Activated CD4-positive, alpha-beta T cell treated with anti-CD3 and anti-CD28 coated beads, Interleukin-2, amount 50 U/mL, for 4 hours (primary cell): ENCODE measurements at regions not wholly inside any gene's neighbourhood (a gene's known extent, or its start where the extent isn't known, plus 50 kb on each side); places are given as distances from the start of the nearest gene placed in this dataset.

Experiments
- DNase-seq, 2 experiments: peaks; one replicate each; pipeline ENCODE4 v3.0.0-alpha.2; 2020

DNA sequence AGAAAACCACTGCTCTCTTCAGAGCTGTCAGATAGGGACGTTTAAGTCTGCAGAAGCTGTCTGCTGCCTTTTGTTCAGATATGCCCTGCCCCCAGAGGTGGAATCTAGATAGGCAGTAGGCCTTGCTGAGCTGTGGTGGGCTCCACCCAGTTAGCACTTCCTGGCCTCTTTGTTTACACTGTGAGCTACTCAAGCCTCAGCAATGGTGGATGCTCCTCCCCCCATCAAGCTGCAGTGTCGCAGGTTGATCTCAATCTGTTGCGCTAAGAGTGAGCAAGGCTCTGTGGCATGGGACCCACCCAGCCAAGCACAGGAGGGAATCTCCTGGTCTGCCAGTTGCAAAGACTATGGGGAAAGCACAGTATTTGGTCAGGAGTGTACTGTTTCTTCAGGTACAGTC lies 59.2 kb upstream of the ZNF641 start:
- DNase-seq = peak in 1 of 2 experiments; percentile 3

DNA sequence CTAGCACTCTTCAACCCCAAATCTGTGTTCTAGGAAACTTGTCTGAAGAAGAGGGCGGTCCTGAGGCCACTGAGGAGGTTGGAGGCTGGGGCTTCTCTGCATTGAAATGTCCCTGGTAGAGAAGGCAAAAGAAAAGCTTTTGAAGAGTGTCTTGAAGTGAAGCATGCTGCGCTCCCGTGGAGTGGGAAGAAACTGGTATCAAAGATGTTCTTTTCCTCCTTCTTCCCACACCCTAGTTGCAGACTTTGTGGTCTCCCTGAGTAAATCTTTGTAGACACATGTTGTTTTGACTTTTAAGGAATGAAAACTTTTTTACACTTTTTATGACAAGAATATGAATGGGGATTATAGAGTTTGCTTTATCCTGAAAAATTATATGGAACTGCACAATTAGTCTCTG lies 59.0 kb upstream of the ANP32D start:
- DNase-seq = no peak

DNA sequence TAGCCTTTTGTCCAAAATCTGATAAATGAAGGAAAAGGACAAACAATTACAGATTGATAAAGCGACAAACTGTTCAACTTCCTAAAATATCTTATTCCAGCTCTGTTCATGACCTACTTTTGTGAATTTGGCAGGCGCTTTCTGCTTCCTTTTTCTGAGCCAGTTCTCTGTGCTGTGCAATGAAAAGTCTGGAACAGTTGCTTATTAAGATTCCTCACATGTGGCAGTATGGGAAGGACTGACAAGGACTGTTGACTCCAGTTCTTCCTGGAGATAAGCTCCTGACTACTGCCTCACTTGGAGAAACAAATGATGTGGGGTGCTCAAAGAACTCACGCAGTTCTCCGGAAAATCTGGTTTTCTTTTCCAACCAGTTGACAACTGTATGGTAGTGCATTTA lies 58.3 kb upstream of the ANP32D start:
- DNase-seq = no peak

DNA sequence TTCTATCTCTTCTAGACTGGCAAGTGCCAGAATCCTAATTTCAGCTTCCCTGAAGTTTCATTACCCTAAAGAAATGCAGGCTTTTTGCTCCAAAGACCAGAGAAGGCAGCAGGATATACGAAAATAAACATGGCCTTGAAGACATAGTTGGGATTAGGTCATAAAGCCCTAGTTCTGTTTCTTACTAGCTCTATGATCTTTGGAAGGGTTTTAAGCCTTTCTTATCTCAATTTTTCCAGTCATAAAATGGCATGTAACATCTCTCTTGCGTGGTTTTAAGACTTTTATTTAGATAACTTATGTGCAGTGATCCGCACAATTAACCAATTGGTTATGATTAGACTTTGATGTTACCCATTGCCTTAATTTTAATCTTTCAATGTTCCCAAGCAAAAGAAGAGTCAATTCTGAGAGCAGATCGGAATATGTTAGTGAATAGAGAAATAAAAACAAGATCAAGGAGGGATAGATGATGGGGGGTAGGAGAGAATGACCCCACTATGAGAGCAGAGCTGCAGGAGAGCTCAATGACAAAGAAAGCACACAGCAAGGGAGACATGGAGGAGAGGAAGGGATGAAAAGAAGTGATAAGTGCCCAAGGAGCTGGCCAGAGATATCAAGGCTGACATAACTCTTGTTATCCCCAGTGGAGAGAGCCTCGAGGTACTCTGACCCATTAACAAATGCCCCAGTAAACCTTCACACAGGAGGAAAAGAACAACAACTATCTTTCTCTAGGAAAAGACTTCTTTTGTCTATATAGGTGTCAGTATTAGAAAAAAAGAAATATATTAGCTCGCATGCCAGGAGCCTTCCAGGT lies 53.0 kb upstream of the ANP32D start:
- no peak for DNase-seq

DNA sequence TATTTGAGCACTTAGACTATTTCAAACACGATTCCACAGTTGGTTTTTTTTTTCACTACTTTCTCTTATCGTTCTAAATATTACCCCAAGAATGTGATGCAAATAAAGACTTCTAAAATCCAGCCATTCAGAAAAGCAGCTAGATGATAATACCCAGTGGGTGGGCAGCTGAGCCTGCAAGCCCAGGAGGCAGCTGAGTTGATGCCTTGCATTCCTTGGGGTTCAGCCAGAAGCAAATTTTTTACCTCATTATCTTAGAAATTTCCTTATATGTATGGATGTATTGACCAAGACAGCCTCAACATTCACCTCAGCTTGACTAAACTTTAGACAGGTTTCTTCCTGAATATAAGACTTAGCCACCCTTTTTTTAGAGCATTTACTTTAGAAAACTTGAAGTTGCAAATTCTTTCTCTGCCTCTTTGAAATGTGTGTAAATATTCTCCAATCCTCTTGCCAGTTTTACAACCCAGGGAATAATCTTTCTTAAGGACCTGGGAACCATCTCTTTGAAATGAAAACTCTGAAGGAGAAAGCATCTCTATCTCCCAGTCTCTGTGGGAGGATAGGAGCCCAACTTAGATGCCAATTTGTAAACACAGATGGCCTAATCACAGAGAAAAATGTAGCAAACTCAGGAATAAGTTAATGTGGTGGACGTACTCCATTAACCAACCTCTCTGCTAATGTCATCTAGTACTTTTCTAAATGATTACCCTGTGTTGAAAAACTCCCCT lies 52.2 kb upstream of the ANP32D start:
- no peak for DNase-seq

DNA sequence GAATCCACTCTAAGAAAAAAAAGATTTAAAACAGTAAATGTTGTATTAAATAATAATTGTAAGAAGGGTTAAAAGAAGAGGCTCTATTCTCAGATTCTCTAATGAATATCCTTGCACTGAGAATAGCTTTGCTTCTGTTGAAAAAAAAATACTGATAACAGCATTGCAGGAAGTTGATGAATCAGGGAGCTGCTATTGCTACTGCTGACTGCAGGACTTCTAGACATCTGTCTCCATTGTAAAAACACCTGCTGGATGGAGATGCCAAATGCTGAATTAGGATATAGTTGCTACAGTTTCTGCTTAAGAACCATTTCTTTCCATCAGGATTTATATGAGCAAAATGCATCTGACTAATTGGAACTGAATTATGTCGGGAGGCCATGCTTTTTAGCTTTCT lies 50.3 kb upstream of the ANP32D start:
- no peak for DNase-seq
